PC-3 (cell line): ENCODE measurements at regions not wholly inside any gene's neighbourhood (a gene's known extent, or its start where the extent isn't known, plus 50 kb on each side); places are given as distances from the start of the nearest gene placed in this dataset.

Experiments used
- ATAC-seq: fragments of 200-7000 bp; cut with Tn5 transposase; 2 replicates; pipeline ENCODE4 v1.9.1; 2020; ENCODE audit warnings: mild to moderate bottlenecking, moderate library complexity
- BruUV-seq: library from RNA; stranded (reverse); fragments of 400-500 nt; replicated peaks from 2 replicates; lab custom pipeline; 2021; lab: Mats Ljungman, UMichigan
- CTCF ChIA-PET: fragments of 300-600 bp; sonication (Branson Sonifier 250); formaldehyde crosslinking; loops from one replicate; lab custom pipeline; 2022; ENCODE audit warnings: antibody characterized with exemption; lab: Charles Lee
- POLR2A ChIA-PET: fragments of 300-600 bp; sonication (Branson Sonifier 250); formaldehyde crosslinking; loops from one replicate; lab custom pipeline; 2022; ENCODE audit warnings: antibody characterized with exemption; ENCODE audit not compliant: unreplicated experiment; lab: Charles Lee
- DNase-seq: peaks from one replicate; pipeline ENCODE4 v3.0.0-alpha.2; 2015
- H2AFZ ChIP-seq: fragments of 300-600 bp; sonication (generic); 2 replicates; pipeline ENCODE4 v1.6.0; 2016; ENCODE audit warnings: antibody characterized with exemption, low read length
- H3F3A ChIP-seq: fragments of 300-600 bp; sonication (generic); one replicate; pipeline ENCODE4 v1.6.0; 2017; ENCODE audit warnings: antibody characterized with exemption, low read length, control low read depth, mild to moderate bottlenecking; ENCODE audit not compliant: unreplicated experiment
- H3K27ac ChIP-seq: fragments of 300-600 bp; sonication (generic); 2 replicates; pipeline ENCODE4 v1.5.1; 2016; ENCODE audit warnings: mild to moderate bottlenecking, low read length
- H3K27me3 ChIP-seq: fragments of 300-600 bp; sonication (generic); 2 replicates; pipeline ENCODE4 v1.6.1; 2016; ENCODE audit warnings: low read length, mixed read lengths
- H3K36me3 ChIP-seq: fragments of 300-600 bp; sonication (generic); 2 replicates; pipeline ENCODE4 v1.6.1; 2016; ENCODE audit warnings: low read depth, mixed run types, low read length, mixed read lengths
- H3K4me1 ChIP-seq: fragments of 300-600 bp; sonication (generic); 2 replicates; pipeline ENCODE4 v1.5.1; 2016; ENCODE audit warnings: low read length; ENCODE audit not compliant: insufficient read depth
- H3K4me2 ChIP-seq: fragments of 300-600 bp; sonication (generic); 2 replicates; pipeline ENCODE4 v1.6.0; 2016; ENCODE audit warnings: low read length
- H3K4me3 ChIP-seq: fragments of 300-600 bp; sonication (generic); 2 replicates; pipeline ENCODE4 v1.5.1; 2016; ENCODE audit warnings: mild to moderate bottlenecking, low read length, mixed read lengths
- H3K79me2 ChIP-seq: fragments of 300-600 bp; sonication (generic); 2 replicates; pipeline ENCODE4 v1.6.1; 2017; ENCODE audit warnings: low read length, mixed read lengths
- H3K9ac ChIP-seq: fragments of 300-600 bp; sonication (generic); 2 replicates; pipeline ENCODE4 v1.6.0; 2016; ENCODE audit warnings: mild to moderate bottlenecking, low read length
- H3K9me2 ChIP-seq: fragments of 300-600 bp; sonication (generic); replicated peaks from 2 replicates; pipeline ENCODE4 v1.6.1; 2016; ENCODE audit warnings: mixed run types, low read length, mixed read lengths
- H3K9me3 ChIP-seq: fragments of 300-600 bp; sonication (generic); 2 replicates; pipeline ENCODE4 v1.6.1; 2016; ENCODE audit warnings: low read length, mixed read lengths
- H4K20me1 ChIP-seq: fragments of 300-600 bp; sonication (generic); 2 replicates; pipeline ENCODE4 v1.6.1; 2016; ENCODE audit warnings: low read length, mixed read lengths
- EZH2 ChIP-seq: fragments of 300-600 bp; sonication (generic); IDR thresholded peaks from one replicate; pipeline ENCODE4 v1.6.1; 2017; ENCODE audit warnings: antibody characterized with exemption, mild to moderate bottlenecking, low read length; ENCODE audit not compliant: unreplicated experiment
- EZH2phosphoT487 ChIP-seq: fragments of 300-600 bp; sonication (generic); IDR thresholded peaks from 2 replicates; pipeline ENCODE4 v1.6.1; 2018; ENCODE audit warnings: mild to moderate bottlenecking, antibody characterized with exemption, low read length, borderline replicate concordance
- intact Hi-C: fragments of 100-400 bp; cut with micrococcal nuclease; formaldehyde crosslinking; loops from 2 replicates; pipeline ENCODE4 v1.9.0; 2023
- TF ChIP-seq, protein P1 (sequence below): fragments of 300-600 bp; sonication (generic); conservative IDR thresholded peaks from 2 replicates; pipeline ENCODE4 v1.5.1; 2017; ENCODE audit warnings: antibody characterized with exemption, low read depth, mild to moderate bottlenecking, low read length

DNA sequence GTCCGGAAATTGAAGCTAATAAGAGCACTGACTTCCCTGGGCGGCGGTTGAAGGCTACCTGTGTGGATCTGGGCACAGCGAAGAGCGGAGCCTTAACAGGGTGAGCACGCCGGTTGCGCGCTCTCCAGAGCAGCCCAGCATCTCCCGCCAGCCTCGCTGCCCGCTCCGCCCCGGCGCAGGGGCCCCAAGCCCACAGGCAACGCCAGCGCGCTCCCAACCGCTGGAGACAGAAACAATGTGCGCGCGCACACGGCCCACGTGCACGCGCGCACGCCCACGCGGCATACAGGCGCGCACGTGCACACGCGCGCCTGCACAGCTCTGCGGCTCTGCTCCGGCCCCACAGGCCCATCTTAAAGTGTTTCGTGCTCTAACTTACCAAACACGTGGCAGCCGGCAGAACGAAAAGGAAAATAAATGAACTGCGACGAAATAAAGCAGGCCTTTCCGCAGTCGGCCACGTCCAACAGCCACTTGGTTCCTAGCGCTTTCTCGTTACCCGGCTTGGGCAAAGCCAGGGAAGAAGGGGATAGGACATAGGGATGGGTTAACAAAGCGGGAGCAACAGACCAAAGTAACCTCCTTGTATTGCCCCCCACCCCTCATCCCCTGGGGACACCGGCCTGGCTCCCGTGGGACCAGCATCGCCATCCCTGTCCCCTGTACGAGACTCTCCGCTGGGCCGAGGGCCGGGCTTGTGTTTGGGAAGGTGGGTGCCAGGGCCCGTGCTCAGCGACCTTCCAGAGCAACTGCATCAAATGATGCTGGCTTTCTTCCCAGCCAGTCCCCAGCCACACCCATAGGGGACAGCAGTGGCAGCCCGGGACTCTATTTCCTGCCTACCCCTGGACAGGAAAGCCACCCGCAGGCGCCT is 203.7 kb downstream of the ABHD5 start:
- no TSS peak for BruUV-seq

GRCh38 chr3:43895573-43895972 is 204.8 kb downstream of the ABHD5 start:
- no peaks in the 10 kb centered on the region for H3K9me3 ChIP-seq
- DNase-seq: no peak
- TF ChIP-seq, protein P1, sequence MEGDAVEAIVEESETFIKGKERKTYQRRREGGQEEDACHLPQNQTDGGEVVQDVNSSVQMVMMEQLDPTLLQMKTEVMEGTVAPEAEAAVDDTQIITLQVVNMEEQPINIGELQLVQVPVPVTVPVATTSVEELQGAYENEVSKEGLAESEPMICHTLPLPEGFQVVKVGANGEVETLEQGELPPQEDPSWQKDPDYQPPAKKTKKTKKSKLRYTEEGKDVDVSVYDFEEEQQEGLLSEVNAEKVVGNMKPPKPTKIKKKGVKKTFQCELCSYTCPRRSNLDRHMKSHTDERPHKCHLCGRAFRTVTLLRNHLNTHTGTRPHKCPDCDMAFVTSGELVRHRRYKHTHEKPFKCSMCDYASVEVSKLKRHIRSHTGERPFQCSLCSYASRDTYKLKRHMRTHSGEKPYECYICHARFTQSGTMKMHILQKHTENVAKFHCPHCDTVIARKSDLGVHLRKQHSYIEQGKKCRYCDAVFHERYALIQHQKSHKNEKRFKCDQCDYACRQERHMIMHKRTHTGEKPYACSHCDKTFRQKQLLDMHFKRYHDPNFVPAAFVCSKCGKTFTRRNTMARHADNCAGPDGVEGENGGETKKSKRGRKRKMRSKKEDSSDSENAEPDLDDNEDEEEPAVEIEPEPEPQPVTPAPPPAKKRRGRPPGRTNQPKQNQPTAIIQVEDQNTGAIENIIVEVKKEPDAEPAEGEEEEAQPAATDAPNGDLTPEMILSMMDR: no peak
- no peak for TF ChIP-seq EZH2phosphoT487
- TF ChIP-seq EZH2: no peak
- H4K20me1 ChIP-seq: no peaks in the 10 kb centered on the region
- ATAC-seq: no peak
- no peaks in the 10 kb centered on the region for H3K36me3 ChIP-seq
- no TSS peak for BruUV-seq
- H3K27ac ChIP-seq: no peak overlapping the region
- H3K4me2 ChIP-seq: no peak overlapping the region
- ChIA-PET POLR2A (no interaction called here), CTCF (no interaction called here)
- H3K9me2 ChIP-seq: no peaks in the 10 kb centered on the region
- no peak overlapping the region for H3K9ac ChIP-seq
- no peak overlapping the region for H2AFZ ChIP-seq
- H3K4me1 ChIP-seq: no peaks in the 10 kb centered on the region
- H3K79me2 ChIP-seq: no peaks in the 10 kb centered on the region
- intact Hi-C loops: no loop called here
- H3K4me3 ChIP-seq: no peak overlapping the region
- H3K27me3 ChIP-seq: no peaks in the 10 kb centered on the region
- H3F3A ChIP-seq: no peaks in the 10 kb centered on the region

More for the DNA sequence above, 203.7 kb downstream of the ABHD5 start:
- H3K36me3 ChIP-seq: no peaks in the 10 kb centered on the region
- H3K9me2 ChIP-seq: no peaks in the 10 kb centered on the region
- no peaks in the 10 kb centered on the region for H3K27me3 ChIP-seq
- ATAC-seq: no peak
- H3K27ac ChIP-seq: no peak overlapping the region
- no peak overlapping the region for H2AFZ ChIP-seq
- ChIA-PET CTCF (no interaction called here), POLR2A (no interaction called here)
- intact Hi-C loops: no loop called here
- no peak for DNase-seq
- H3K79me2 ChIP-seq: no peaks in the 10 kb centered on the region
- no peak overlapping the region for H3K4me3 ChIP-seq
- H3F3A ChIP-seq: no peaks in the 10 kb centered on the region
- H3K4me2 ChIP-seq: no peak overlapping the region
- H3K4me1 ChIP-seq: no peaks in the 10 kb centered on the region
- H4K20me1 ChIP-seq: no peaks in the 10 kb centered on the region
- H3K9me3 ChIP-seq: no peaks in the 10 kb centered on the region
- no peak overlapping the region for H3K9ac ChIP-seq
- TF ChIP-seq, protein P1: no peak

DNA sequence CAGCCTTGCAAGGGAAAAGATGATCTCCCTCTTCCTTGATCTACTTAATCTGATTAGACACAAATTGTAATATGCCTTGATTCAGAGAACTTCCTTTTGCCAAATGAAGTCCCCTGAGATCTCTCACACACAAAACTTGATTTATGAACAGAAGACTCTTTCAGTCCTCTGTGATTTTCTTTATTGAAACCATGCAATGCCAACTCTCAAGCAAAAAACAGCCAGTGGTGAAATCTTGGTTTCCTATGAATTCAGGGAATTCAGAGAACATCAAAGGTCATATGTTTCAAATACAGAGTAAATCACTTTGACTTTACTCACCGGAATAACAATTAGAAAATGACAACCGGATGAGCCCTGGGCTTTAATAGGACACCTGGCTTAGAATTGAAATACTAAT is 211.7 kb downstream of the ABHD5 start:
- H3F3A ChIP-seq: no peaks in the 10 kb centered on the region
- ATAC-seq (no peak), DNase-seq (no peak)
- H3K36me3 ChIP-seq: no peaks in the 10 kb centered on the region
- H4K20me1 ChIP-seq: no peaks in the 10 kb centered on the region
- H3K4me3 ChIP-seq: no peak overlapping the region
- H3K4me1 ChIP-seq: no peaks in the 10 kb centered on the region
- intact Hi-C loops: no loop called here
- ChIA-PET CTCF (no interaction called here), POLR2A (no interaction called here)
- H3K79me2 ChIP-seq: no peaks in the 10 kb centered on the region
- no peaks in the 10 kb centered on the region for H3K27me3 ChIP-seq
- no TSS peak for BruUV-seq
- no peak overlapping the region for H3K9ac ChIP-seq
- H3K9me3 ChIP-seq: no peaks in the 10 kb centered on the region
- no peak overlapping the region for H3K27ac ChIP-seq
- no peak overlapping the region for H2AFZ ChIP-seq
- H3K4me2 ChIP-seq: no peak overlapping the region
- no peaks in the 10 kb centered on the region for H3K9me2 ChIP-seq
- TF ChIP-seq EZH2: no peak
- TF ChIP-seq, protein P1: no peak
- TF ChIP-seq EZH2phosphoT487: no peak
